Activated T-cell treated with anti-CD3 and anti-CD28 coated beads, Interleukin-2, amount 50 U/mL, for 48 hours (primary cell): ENCODE measurements at regions not wholly inside any gene's neighbourhood (a gene's known extent, or its start where the extent isn't known, plus 50 kb on each side); places are given as distances from the start of the nearest gene placed in this dataset.
A peak's percentile ranks its signal among the peaks of the same experiment; 100 is the strongest.

Source experiments
- DNase-seq, 2 experiments: peaks; one replicate each; pipeline ENCODE4 v3.0.0-alpha.2; 2020

GRCh38 chr1:115412733-115413132 lies 74.7 kb upstream of the NGF start:
- DNase-seq = no peak

GRCh38 chr1:115412286-115412685 lies 74.2 kb upstream of the NGF start:
- DNase-seq = no peak

- peak; percentile 21 to 24 for DNase-seq
Observed at GRCh38 chr1:115411371-115412063, 73.5 kb upstream of the NGF start.

GRCh38 chr1:115409094-115410015 lies 71.3 kb upstream of the NGF start:
- DNase-seq = no peak

GRCh38 chr1:115408533-115408932 lies 70.5 kb upstream of the NGF start:
- no peak for DNase-seq

- DNase-seq = no peak
Observed at GRCh38 chr1:115404911-115405310, 66.9 kb upstream of the NGF start.

GRCh38 chr1:115402753-115403184 lies 64.7 kb upstream of the NGF start:
- DNase-seq = no peak

- DNase-seq = no peak
Observed at GRCh38 chr1:115401676-115402075, 63.6 kb upstream of the NGF start.

- no peak for DNase-seq
Observed at GRCh38 chr1:115400891-115401290, 62.8 kb upstream of the NGF start.

GRCh38 chr1:115400426-115400825 lies 62.4 kb upstream of the NGF start:
- no peak for DNase-seq

GRCh38 chr1:115398745-115399144 lies 60.7 kb upstream of the NGF start:
- DNase-seq = no peak
